ENCODE measurements at regions not wholly inside any gene's neighbourhood (a gene's known extent, or its start where the extent isn't known, plus 50 kb on each side); places are given as distances from the start of the nearest gene placed in this dataset.
A peak's percentile ranks its signal among the peaks of the same experiment; 100 is the strongest.

- peak; percentile 62 for DNase-seq (ENCODE audit: low read depth)
- TF ChIP-seq MYC (IDR thresholded peaks at IDR 0.05; ENCODE audit: low read depth, low read length) (no peak), CTCF (IDR thresholded peaks at IDR 0.05; ENCODE audit: low read depth, low read length) (no peak), POLR2A (IDR thresholded peaks at IDR 0.05; ENCODE audit: extremely low read depth, insufficient read length) (no peak), MAX (IDR thresholded peaks at IDR 0.05; ENCODE audit: low read depth, low read length) (no peak)
- no peak overlapping the region for H3K4me3 ChIP-seq (ENCODE audit: low read depth, low read length)
These were observed 70.5 kb downstream of the KLF6 start for GRCh38 chr10:3714531-3714930.

GRCh38 chr10:3712707-3713106 lies 72.3 kb downstream of the KLF6 start:
- H3K4me3 ChIP-seq (ENCODE audit: low read depth, low read length) = no peak overlapping the region
- TF ChIP-seq MAX (IDR thresholded peaks at IDR 0.05; ENCODE audit: low read depth, low read length) = no peak
- no peak for TF ChIP-seq POLR2A (IDR thresholded peaks at IDR 0.05; ENCODE audit: extremely low read depth, insufficient read length)
- TF ChIP-seq CTCF (IDR thresholded peaks at IDR 0.05; ENCODE audit: low read depth, low read length) = no peak
- no peak for TF ChIP-seq MYC (IDR thresholded peaks at IDR 0.05; ENCODE audit: low read depth, low read length)
- DNase-seq (ENCODE audit: low read depth) = no peak

GRCh38 chr10:3711918-3712317 lies 73.1 kb downstream of the KLF6 start:
- H3K4me3 ChIP-seq (ENCODE audit: low read depth, low read length) = no peak overlapping the region
- TF ChIP-seq MAX (IDR thresholded peaks at IDR 0.05; ENCODE audit: low read depth, low read length) = no peak
- TF ChIP-seq MYC (IDR thresholded peaks at IDR 0.05; ENCODE audit: low read depth, low read length) = no peak
- TF ChIP-seq POLR2A (IDR thresholded peaks at IDR 0.05; ENCODE audit: extremely low read depth, insufficient read length) = no peak
- no peak for TF ChIP-seq CTCF (IDR thresholded peaks at IDR 0.05; ENCODE audit: low read depth, low read length)
- no peak for DNase-seq (ENCODE audit: low read depth)

- no peak overlapping the region for H3K4me3 ChIP-seq (ENCODE audit: low read depth, low read length)
- no peak for TF ChIP-seq POLR2A (IDR thresholded peaks at IDR 0.05; ENCODE audit: extremely low read depth, insufficient read length)
- no peak for TF ChIP-seq CTCF (IDR thresholded peaks at IDR 0.05; ENCODE audit: low read depth, low read length)
- TF ChIP-seq MAX (IDR thresholded peaks at IDR 0.05; ENCODE audit: low read depth, low read length) = no peak
- no peak for TF ChIP-seq MYC (IDR thresholded peaks at IDR 0.05; ENCODE audit: low read depth, low read length)
- DNase-seq (ENCODE audit: low read depth) = no peak
These were observed 74.2 kb downstream of the KLF6 start for GRCh38 chr10:3710764-3711163.

GRCh38 chr10:3709456-3710060 lies 75.5 kb downstream of the KLF6 start:
- H3K4me3 ChIP-seq (ENCODE audit: low read depth, low read length) = no peak overlapping the region
- DNase-seq (ENCODE audit: low read depth) = no peak
- TF ChIP-seq POLR2A (IDR thresholded peaks at IDR 0.05; ENCODE audit: extremely low read depth, insufficient read length) = no peak
- no peak for TF ChIP-seq MAX (IDR thresholded peaks at IDR 0.05; ENCODE audit: low read depth, low read length)
- no peak for TF ChIP-seq MYC (IDR thresholded peaks at IDR 0.05; ENCODE audit: low read depth, low read length)
- TF ChIP-seq CTCF (IDR thresholded peaks at IDR 0.05; ENCODE audit: low read depth, low read length) = no peak
